Brain pericyte (primary cell): ENCODE measurements at regions not wholly inside any gene's neighbourhood (a gene's known extent, or its start where the extent isn't known, plus 50 kb on each side); places are given as distances from the start of the nearest gene placed in this dataset.

Experiments
- DNase-seq: peaks from one replicate; pipeline ENCODE4 v3.0.0-alpha.2; 2012; ENCODE audit warnings: low read depth, low spot score

GRCh38 chr19:31120952-31121351 lies 228.3 kb downstream of the TSHZ3 start:
- no peak for DNase-seq

DNA sequence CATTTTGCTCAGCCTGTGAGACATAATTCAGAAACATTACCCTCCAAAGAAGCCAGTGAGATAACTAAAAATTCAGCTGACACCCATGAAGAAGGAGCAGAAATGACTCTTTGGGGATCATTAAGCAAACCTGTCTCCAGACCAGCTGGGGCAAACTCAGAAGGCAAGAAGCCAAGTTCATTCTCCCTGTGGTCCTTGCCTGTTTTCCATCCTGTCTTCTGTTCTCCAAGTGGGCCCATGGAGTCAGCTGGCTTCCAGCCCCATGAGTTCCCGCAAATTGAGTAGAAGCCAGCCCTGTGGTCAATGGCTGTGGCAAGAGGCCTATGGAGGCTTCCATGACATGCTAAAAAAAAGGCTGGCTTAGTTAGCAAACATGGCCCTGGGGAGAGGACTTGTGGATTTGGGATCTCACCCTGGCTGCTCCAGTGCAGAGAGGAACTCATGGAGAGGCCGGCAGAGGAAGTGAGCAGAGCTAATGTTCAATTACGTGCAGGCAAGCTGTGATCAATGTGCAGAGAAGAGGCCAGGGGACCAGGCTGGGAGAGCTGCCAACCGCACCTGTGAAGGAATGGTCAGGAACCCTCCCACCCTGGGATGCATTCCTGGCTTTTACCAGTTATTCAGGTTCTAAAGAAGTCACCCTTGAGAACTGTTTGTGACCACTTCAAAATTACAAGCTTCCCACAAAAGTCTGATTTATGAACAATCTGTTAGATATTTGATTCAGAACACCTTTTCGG lies 229.1 kb downstream of the TSHZ3 start:
- DNase-seq, result no peak

GRCh38 chr19:31118986-31119385 lies 230.2 kb downstream of the TSHZ3 start:
- no peak for DNase-seq

DNA sequence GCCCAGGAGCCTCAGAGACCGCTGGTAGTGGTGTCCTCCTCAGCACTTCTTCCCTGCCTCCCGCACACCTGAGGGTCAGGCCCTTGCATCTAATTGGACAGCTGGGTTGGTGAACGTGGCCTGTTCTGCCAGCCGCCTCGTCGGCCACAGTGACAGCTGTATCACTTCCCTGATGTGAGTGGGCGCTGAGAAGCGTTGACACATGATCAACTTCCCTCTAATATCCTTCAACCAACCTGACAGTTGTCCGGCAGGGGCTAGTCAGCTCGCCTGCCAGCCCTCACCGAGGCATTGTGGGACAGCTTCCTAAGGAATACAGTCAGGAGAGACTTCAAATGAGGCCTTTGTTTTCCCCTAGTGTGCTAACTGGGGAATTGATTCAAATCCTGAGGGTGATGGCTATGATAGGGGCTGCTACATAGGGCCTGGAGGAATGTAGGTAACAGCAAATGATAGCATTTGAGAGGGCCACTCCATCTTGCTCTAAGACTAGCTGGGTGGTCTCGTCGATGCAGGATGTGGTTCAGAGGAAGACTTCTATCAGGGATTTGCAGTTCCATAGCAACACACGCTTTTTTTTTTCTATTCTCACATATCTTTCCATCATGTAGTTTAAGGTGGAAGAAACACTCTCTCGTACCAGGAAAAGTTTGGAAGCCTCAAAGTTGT lies 230.8 kb downstream of the TSHZ3 start:
- no peak for DNase-seq

DNA sequence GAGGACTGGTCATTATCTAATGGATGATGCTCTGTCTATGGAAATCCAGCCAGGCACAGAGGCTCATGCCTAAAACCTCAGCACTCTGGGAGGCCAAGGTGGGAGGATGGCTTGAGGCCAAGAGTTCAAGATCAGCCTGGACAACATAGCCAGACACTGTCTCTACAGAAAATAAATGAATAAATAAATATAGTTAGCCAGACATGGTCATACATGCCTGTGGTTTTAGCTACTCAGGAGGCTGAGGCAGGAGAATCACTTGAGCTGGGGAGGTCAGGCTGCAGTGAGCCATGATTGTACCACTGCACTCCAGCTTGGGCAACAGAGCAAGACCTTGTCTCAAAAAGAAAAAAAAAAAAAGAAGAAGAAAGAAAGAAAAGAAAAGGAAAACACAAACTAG lies 234.7 kb downstream of the TSHZ3 start:
- no peak for DNase-seq

GRCh38 chr19:31113293-31113692 lies 235.9 kb downstream of the TSHZ3 start:
- DNase-seq, result no peak

GRCh38 chr19:31112158-31112557 lies 237.1 kb downstream of the TSHZ3 start:
- DNase-seq, result no peak

GRCh38 chr19:31111741-31112140 lies 237.5 kb downstream of the TSHZ3 start:
- no peak for DNase-seq

DNA sequence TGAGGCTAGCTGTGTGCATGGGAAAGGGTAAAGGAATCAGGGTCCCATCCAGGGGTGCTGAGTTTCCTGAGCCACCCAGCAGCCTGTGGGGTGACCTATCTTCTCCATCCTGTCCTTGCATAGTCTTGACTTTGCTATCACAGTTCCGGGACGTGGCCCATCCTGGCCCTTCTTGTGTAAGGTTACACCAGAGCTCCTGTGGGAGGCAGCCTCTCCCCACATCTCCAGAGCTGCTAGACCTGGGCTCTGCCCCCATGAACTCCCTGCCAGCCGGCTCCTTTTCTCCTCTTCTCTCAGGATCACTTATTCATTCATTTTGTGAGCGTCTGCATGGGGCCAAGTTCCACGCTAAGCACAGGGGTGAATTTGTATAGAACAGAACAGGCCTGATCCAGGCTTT lies 238.9 kb downstream of the TSHZ3 start:
- no peak for DNase-seq

DNA sequence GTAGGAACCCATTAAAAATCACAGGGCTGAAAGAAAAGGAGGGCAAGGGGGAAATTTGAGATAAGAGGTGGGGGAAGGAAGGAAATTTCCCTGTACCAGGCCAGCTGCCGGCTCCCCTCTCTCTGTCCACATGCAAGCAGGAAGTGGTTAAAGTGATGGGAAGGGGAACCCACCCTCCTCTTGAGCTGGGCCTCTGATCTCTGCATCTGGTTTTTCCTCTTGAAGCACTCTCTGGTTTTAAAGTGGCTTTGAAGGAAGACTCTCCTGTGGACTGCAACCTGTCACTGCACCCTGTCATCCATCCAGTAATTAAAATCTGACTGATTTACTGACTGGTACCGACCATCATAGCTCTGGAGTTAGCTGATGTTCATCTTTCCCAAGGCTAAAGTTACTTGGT lies 239.6 kb downstream of the TSHZ3 start:
- DNase-seq, result no peak

GRCh38 chr19:31107096-31107495 lies 242.1 kb downstream of the TSHZ3 start:
- no peak for DNase-seq

DNA sequence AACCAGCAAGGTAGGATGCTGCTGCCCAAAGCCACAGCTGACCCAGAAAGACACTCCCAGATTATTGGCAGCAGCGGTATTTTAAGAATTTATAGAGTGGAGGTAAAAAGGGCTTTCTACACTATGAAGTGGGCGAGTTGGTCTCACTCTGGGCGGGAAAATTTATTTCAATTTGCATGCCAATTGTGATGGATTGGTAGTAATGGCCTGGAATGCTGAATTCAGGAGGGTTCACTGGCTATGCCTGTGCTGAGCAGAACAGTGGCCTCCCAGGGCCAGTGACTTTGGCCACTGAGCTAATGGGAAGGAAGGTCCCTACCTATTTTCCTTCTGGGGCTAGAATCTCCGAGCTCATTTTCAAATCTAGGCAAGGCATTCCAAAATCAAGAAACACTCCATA lies 243.5 kb downstream of the TSHZ3 start:
- DNase-seq, result no peak

DNA sequence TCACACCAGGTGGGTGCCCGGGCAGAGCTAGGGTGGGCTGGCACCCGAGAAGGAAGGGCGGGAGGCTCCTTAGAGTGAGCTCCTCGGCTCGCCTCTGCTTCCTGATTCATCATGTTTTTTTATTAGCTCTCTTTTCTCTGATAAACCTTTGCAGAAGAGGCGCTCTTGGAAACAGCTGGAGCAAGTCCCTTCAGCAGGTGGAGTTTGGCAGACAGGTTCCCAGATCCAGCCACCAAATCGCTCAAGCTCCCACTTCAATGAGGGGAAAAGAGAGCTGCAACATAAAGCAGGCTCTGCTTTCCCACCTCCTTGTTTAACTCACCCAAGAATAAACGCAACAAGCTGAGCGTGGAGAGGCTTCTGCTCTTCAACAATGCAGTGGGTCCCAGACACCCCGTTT lies 244.8 kb downstream of the TSHZ3 start:
- no peak for DNase-seq

DNA sequence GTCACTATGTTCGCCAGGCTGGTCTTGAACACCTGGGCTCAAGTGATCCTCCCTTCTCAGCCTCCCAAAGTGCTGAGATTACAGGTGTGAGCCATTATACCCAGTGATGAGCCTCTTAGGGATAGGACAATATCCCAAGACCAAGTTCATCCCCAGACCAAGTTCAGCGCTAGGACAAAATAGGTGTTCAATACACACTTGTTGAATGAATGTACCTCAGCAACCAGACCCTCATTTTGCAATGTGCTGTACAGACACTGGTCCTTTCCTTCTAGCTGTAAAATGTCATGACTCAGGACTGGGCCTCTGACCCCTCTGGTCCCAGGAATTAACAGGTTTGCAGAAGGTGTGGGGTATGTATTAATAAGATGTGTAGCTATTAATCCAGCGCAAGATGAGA lies 246.0 kb downstream of the TSHZ3 start:
- DNase-seq, result no peak

DNA sequence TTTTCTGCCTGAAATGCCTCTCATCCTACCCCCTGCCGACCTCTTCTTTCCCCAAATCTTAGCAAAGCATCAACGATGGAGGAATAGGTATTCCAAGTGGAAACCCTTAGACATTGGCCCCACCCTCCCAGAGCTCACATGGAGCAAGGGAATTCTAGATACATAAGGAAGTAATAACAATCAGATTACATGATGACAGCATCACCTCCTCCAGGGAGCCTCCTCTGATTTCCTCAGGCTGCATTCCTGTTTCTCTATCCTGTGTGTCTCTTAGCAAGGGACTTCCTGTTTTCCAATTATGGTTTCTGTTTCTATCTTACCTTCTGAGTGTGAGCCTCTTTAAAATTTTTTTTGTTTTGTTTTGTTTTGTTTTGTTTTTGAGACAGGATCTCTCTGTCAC lies 246.6 kb downstream of the TSHZ3 start:
- DNase-seq, result no peak

- no peak for DNase-seq
Observed at GRCh38 chr19:31100981-31101380, 248.3 kb downstream of the TSHZ3 start.

DNA sequence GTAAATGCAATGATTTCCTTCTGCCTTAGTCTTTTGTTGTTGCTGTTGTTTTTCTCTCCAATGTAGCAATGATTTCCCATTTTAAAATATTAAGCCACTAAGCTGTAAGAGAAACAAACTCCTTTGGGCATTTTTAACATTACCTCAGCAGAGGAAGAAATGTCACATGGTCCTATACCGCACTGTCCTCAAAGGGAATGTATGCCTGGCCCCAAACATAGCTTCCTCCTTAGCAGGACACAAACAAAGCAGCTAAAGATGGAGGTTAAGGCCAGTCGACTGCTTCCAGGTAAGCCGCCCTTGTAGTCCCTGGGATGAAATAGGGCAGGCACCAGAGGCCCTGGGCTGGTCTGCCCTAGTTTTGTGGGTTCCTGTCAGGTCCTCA lies 249.0 kb downstream of the TSHZ3 start:
- no peak for DNase-seq

DNA sequence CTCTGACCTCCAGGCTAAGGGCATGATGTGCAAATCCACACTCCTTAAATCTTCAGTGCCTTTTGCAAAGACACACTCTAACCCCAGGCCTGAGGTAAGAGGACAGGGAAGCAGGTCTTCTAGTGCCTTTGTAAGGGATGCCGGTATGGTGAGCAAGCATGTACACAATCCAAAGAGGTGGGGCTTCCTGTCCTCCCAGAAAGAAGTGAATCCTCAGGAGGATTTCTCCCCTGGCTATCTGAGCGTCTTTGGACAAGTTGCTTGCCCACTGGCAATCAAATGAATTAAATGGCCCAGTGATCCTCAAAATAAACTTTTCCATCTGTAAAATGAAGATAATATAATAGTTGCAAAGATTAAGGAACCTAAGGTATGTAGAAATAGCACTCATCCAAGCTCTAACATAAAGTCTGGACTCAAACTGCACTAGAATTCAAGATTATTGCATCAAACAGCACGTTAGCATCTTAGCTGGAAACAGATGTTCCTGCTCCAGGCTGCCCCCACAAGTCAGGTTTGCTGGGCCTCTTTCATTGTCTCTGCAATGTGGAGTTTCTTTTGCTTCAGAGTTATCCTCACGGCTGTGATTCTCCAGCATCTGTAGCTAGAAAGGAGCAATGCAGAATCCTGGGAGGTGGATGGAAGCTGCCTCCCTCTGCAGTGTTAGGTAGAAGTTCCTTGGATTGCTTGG lies 249.6 kb downstream of the TSHZ3 start:
- DNase-seq, result no peak

- DNase-seq, result no peak
Observed at GRCh38 chr19:31098836-31099235, 250.4 kb downstream of the TSHZ3 start.

DNA sequence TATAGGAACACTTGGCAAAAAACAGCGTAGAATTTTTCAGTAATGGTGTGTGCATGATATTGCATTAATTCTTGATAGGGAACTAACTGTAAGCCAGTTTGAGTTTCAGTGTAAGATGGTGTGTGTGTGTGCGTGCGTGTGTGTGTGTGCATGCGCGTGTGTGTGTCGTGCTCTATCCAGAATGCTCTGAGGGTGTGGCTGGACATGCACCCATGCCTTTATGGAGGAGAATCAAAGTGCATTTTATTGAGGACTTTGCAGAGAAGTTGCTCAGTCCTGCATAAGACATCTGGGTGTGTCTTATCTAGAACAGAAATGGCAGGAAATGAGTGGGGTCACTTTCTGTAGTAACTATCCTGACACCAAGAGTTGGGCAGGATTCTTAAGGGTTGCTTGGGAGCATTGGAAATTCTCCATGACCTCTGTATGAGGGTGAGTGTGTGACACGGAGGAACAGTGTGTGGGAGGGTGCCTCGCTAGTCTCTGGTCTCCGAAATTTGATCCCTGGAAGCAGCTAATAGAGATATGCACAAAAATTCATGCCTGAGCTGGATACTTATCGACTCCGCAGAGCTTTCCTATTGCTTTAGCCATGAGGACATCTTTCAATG lies 252.2 kb downstream of the TSHZ3 start:
- no peak for DNase-seq

- DNase-seq, result no peak
Observed at GRCh38 chr19:31096062-31096830, 253.0 kb downstream of the TSHZ3 start.
